ENCODE measurements at regions not wholly inside any gene's neighbourhood (a gene's known extent, or its start where the extent isn't known, plus 50 kb on each side); places are given as distances from the start of the nearest gene placed in this dataset.
A peak's percentile ranks its signal among the peaks of the same experiment; 100 is the strongest.

GRCh38 chr12:46461459-46461858, 88.9 kb upstream of the SLC38A2 start:
- no peak for DNase-seq

GRCh38 chr12:46460682-46461210, 88.2 kb upstream of the SLC38A2 start:
- peak in 1 of 2 experiments; percentile 19 for DNase-seq

DNA sequence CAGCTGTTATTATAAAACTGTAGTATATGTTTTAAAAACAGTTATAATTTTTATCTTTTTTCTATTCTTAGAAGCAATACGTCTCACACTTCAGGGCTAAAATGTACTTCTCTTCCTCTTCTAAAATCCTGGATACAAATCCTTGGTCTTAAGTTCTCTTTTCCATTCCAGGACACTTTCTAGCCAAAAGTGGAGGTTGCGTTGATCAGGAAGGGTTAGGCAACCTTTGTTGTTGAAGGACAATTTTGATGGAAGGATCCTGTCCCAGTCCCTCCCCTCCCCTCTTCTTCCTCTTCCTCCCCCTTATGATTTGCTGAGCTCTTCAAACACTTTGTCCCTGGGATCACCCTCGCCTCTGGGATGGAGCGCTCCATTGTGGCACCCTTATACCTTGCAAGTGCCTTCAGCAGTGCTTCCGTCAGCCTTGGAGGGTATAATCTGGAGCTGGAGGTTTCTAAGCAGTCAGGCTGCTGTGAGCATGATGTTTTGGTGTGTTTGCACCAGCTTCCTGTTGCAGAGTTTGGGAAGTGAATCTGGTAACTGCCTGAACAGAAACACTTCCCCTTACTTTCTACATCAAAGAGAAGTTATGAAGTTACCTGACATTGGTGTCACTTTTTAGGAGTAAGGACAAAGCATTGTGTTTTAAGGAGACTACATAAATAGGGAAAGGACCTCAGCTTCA, 87.4 kb upstream of the SLC38A2 start:
- no peak for DNase-seq

- DNase-seq: peak in 1 of 2 experiments; percentile 40
These were observed 86.5 kb upstream of the SLC38A2 start for GRCh38 chr12:46459111-46459510.

- DNase-seq: no peak
These were observed 86.0 kb upstream of the SLC38A2 start for GRCh38 chr12:46458500-46459102.

GRCh38 chr12:46457958-46458357, 85.4 kb upstream of the SLC38A2 start:
- no peak for DNase-seq

- DNase-seq: no peak
These were observed 84.1 kb upstream of the SLC38A2 start for GRCh38 chr12:46456356-46457334.

GRCh38 chr12:46455648-46456352, 83.2 kb upstream of the SLC38A2 start:
- no peak for DNase-seq

DNA sequence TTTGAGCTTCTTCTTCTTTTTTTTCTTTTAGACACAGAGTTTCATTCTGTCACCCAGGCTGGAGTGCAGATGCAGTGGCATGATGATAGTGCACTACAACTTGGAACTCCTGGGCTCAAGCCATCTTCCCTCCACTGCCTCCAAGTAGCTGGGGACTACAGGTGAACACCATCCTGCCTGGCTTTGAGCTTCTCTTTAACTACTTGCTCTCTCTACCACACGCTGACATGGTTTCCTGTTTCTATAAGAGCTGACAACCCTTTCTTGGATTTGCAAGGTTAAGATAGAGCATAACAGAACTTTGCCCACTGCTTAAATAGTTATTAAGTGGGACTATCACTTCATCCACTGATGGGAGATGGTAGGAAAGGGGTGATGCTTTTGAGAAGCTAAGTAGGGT, 82.4 kb upstream of the SLC38A2 start:
- DNase-seq: no peak

DNA sequence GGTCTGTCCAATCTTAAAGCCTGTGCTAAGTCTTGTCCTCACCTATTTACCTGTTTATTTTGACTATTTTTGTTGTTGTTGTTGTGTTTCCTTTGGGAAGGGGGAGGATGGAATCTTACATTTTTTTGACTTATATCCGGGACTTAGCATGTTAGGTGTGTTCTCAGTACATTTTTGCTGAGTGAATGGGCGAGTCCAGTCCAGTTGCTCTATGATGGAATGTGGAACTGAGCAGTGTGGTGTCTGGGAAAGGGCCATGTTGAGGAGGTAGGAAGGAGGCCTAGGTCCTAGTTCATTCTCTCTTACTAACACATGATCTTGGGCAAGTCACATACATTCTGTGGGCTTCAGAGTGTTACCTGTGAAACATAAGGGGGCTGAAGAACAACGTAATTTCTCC, 80.9 kb upstream of the SLC38A2 start:
- no peak for DNase-seq

- no peak for DNase-seq
These were observed 80.2 kb upstream of the SLC38A2 start for GRCh38 chr12:46452776-46453175.

- no peak for DNase-seq
These were observed 79.6 kb upstream of the SLC38A2 start for GRCh38 chr12:46452061-46452615.

DNA sequence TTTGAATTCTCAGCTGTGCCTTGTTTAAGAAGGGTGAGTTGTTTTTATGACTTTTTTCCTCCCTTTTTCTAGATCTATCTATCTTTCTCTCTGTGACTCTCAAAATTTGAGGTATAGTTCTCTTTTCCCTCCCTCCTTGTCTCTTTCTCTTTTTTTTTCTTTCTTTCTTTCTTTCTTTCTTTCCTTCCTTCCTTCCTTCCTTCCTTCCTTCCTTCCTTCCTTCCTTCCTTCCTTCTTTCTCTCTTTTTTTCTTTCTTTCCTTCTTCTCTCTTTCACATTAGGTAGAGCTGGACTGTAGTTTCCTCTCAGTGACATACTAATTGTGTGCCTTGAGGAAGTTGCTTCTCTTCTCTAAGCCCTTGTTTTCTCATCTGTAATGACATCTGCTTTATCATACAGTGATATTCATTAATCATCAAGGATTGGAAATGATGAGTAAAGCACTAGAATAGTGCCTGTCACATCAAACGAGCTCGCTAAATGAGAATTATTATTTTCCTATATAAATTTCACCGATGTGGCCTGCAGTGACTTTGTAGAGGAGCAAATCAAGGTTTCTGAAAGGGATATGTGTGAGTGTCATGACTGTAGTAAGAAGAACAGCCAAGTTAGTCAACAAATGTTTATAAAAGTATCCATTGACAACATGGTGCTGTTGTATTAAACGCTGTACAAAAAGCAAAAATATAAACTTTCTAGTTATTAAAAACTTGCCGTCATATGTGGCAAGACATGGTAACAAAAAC, 78.9 kb upstream of the SLC38A2 start:
- no peak for DNase-seq

GRCh38 chr12:46450279-46450748, 77.7 kb upstream of the SLC38A2 start:
- DNase-seq: no peak

GRCh38 chr12:46449856-46450255, 77.3 kb upstream of the SLC38A2 start:
- no peak for DNase-seq

- DNase-seq: no peak
These were observed 76.7 kb upstream of the SLC38A2 start for GRCh38 chr12:46449316-46449715.

DNA sequence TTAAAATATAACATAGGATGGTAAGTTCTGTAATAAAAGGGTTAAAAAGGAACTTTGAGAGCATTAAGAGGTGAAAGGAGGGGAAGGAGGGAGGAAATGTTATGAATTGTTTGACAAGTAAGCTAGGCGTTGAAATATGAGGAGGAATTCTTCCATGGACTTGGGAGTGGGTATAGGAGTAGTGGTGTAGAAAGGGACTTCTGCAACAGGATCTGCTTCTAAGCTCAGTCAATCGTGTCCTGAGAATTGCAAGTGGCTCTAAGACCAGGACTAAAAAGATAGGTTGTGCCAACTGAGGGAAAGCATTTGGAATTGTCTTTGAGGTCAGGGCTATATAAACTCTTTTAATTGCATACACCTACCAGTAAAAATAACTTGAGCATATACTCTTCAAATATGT, 74.1 kb upstream of the SLC38A2 start:
- DNase-seq: no peak

GRCh38 chr12:46445551-46446235, 73.1 kb upstream of the SLC38A2 start:
- no peak for DNase-seq

GRCh38 chr12:46445093-46445492, 72.5 kb upstream of the SLC38A2 start:
- DNase-seq: no peak

- no peak for DNase-seq
These were observed 71.2 kb upstream of the SLC38A2 start for GRCh38 chr12:46443594-46444263.
